ENCODE measurements at regions not wholly inside any gene's neighbourhood (a gene's known extent, or its start where the extent isn't known, plus 50 kb on each side); places are given as distances from the start of the nearest gene placed in this dataset.

DNA sequence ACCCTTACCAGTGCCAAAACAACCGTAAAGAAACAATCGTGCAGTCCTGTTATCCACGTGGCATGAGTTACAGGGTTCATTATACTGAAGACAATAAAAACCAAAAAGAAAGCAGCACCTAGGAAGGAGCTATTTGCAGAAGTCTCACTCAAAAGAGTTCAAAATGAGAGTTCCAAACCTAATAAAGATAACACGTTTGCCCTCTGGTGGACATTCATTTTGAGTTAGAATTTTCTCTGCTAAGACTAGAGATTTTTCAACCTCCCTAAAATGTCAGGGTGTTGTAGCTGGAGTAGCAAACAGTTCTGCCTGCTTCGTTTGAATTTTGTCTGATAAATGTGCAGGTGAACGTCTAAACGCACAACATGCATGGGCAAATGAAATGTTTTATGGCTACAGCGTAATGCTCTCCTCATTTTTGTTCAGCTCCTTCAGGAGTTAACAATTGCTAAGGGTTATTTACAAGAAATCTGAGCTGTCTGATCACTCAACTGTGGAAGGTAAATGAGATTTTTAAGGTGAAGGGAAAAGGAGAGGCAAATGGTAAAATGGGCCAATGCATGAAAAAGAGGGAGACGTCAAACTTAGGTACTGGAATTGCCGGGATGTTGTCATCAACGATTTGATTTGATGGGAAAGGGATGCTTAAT lies 1067.9 kb upstream of the EEF2KMT start:
- H3K36me3 Mint-ChIP-seq = no peaks in the 10 kb centered on the region
- no peak overlapping the region for H3K4me3 Mint-ChIP-seq
- peaks cover 0 to 11% (median 2%) of the 10 kb centered on the region in 9 donors for H3K9me3 Mint-ChIP-seq
- H3K27ac Mint-ChIP-seq = no peak overlapping the region
- H3K27me3 Mint-ChIP-seq = peaks cover 0 to 6% (median 0%) of the 10 kb centered on the region in 5 donors
- POLR2A ChIA-PET = no interaction called here
- DNase-seq = no peak
- H3K4me1 Mint-ChIP-seq = no peaks in the 10 kb centered on the region
- ATAC-seq = no peak

GRCh38 chr16:6160871-6161270 lies 1063.3 kb upstream of the EEF2KMT start:
- no peak for DNase-seq
- Mint-ChIP-seq H3K27ac (no peak overlapping the region), H3K27me3 (peaks cover 0 to 5% (median 0%) of the 10 kb centered on the region in 5 donors), H3K9me3 (peaks cover 0 to 11% (median 2%) of the 10 kb centered on the region in 9 donors), H3K4me1 (no peaks in the 10 kb centered on the region), H3K36me3 (peaks cover 0 to 5% (median 0%) of the 10 kb centered on the region in 3 donors), H3K4me3 (no peak overlapping the region)
- POLR2A ChIA-PET = no interaction called here
- ATAC-seq = no peak

- POLR2A ChIA-PET = no interaction called here
- peaks cover 0 to 5% (median 0%) of the 10 kb centered on the region in 3 donors for H3K36me3 Mint-ChIP-seq
- H3K27me3 Mint-ChIP-seq = peaks cover 0 to 2% (median 0%) of the 10 kb centered on the region in 5 donors
- peaks cover 0 to 11% (median 2%) of the 10 kb centered on the region in 9 donors for H3K9me3 Mint-ChIP-seq
- DNase-seq (no peak), ATAC-seq (no peak)
- H3K27ac Mint-ChIP-seq = no peak overlapping the region
- no peaks in the 10 kb centered on the region for H3K4me1 Mint-ChIP-seq
- H3K4me3 Mint-ChIP-seq = no peak overlapping the region
These were observed 1062.7 kb upstream of the EEF2KMT start for GRCh38 chr16:6160303-6160702.

DNA sequence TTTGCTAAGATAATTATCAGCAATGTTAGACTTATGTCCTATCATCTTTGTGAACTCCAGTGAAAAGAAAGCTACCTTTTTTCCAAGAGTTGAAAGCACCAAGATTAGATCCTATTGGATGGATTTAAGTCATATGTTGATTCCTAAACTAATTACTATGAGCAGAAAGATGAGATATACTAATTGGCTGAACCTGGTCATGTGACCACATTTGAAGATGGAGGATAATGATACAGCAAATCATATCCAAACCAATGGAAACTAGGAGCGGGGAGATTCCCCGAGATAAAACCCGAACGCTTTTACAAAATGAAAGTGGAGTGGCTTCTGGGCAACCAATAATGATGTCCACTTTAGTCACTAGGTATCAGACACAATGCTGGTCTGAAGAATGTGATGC lies 1060.2 kb upstream of the EEF2KMT start:
- H3K27ac Mint-ChIP-seq = peak overlapping the region in 1 of 10 donors; percentile 4
- POLR2A ChIA-PET = no interaction called here
- DNase-seq (no peak), ATAC-seq (no peak)
- peaks cover 0 to 5% (median 0%) of the 10 kb centered on the region in 3 donors for H3K36me3 Mint-ChIP-seq
- H3K4me3 Mint-ChIP-seq = no peak overlapping the region
- H3K27me3 Mint-ChIP-seq = peaks cover 0 to 2% (median 0%) of the 10 kb centered on the region in 5 donors
- H3K9me3 Mint-ChIP-seq = peaks cover 0 to 11% (median 2%) of the 10 kb centered on the region in 9 donors
- H3K4me1 Mint-ChIP-seq = no peaks in the 10 kb centered on the region

DNA sequence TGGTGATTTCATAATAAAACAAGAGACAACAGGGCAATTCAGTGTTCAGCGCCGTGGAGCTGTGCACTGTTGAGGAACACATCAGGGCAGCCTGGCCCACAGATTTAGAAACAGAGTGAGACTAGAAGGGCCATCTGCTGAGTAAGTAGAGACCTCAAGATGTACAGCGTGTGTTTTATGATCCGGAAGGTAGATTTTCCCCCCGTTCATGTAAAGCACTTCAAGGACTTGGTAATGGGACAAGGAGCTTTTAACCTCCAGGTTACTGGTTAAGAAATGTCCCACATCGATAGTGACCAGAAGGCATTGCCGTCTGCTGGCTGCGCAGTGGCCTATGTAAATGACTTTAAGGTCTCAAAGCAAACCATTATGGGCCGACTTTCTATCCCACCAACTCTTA lies 1057.7 kb upstream of the EEF2KMT start:
- H3K4me1 Mint-ChIP-seq = no peaks in the 10 kb centered on the region
- POLR2A ChIA-PET = no interaction called here
- H3K36me3 Mint-ChIP-seq = peaks cover 0 to 5% (median 0%) of the 10 kb centered on the region in 3 donors
- no peak overlapping the region for H3K27ac Mint-ChIP-seq
- DNase-seq (no peak), ATAC-seq (no peak)
- peaks cover 0 to 12% (median 0%) of the 10 kb centered on the region in 9 donors for H3K9me3 Mint-ChIP-seq
- no peak overlapping the region for H3K4me3 Mint-ChIP-seq
- peaks cover 0 to 2% (median 0%) of the 10 kb centered on the region in 5 donors for H3K27me3 Mint-ChIP-seq

- H3K4me1 Mint-ChIP-seq = no peaks in the 10 kb centered on the region
- no peak for ATAC-seq
- DNase-seq = no peak
- H3K27ac Mint-ChIP-seq = no peak overlapping the region
- H3K4me3 Mint-ChIP-seq = no peak overlapping the region
- H3K27me3 Mint-ChIP-seq = no peaks in the 10 kb centered on the region
- H3K9me3 Mint-ChIP-seq = peaks cover 0 to 11% (median 2%) of the 10 kb centered on the region in 9 donors
- POLR2A ChIA-PET = no interaction called here
- no peaks in the 10 kb centered on the region for H3K36me3 Mint-ChIP-seq
These were observed 1056.3 kb upstream of the EEF2KMT start for GRCh38 chr16:6153901-6154300.

DNA sequence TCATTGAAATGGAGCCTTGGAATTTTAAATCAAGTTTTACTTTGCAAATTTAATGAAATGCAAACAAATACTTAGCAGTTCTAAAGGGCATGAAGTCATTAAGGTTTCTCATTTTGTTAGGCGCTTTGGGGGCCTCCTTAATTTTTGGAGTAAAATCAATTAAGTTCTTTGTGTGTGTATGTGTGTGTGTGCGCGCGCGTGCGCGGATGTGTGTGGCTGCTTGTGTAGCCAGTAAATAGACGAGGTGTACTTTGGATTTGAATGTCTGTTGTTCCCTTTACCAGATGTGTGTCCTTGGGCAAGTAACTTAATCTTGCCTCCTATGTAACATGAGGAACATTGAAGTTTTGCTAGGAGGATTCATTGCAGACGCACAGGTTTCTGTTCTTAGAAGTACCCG lies 1051.4 kb upstream of the EEF2KMT start:
- Mint-ChIP-seq H3K9me3 (peaks cover 0 to 25% (median 13%) of the 10 kb centered on the region in 9 donors), H3K4me1 (no peaks in the 10 kb centered on the region), H3K27me3 (no peaks in the 10 kb centered on the region), H3K36me3 (peaks cover 0 to 8% (median 0%) of the 10 kb centered on the region in 3 donors), H3K4me3 (no peak overlapping the region), H3K27ac (no peak overlapping the region)
- POLR2A ChIA-PET = no interaction called here
- no peak for DNase-seq
- no peak for ATAC-seq

DNA sequence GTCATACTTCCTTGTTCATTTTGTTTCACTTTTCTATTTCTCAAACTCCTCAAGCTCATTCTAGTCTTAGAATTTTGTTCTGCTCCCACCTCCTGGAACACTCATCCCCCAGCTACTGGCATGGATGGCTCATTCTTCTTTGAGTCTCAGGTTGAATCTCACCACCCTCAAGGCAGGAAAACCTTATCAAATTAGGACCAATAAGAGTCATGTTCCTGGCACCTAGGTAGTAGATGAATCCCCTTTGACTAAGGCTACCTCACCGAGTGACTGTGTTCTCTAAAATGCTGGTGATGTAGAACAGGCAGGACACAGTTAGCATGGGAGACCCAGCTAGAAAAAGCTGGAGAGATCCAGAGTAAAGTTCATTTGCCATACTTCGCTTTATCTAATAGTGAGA lies 1050.8 kb upstream of the EEF2KMT start:
- no peak for DNase-seq
- Mint-ChIP-seq H3K4me3 (no peak overlapping the region), H3K9me3 (peaks cover 0 to 25% (median 13%) of the 10 kb centered on the region in 9 donors), H3K4me1 (no peaks in the 10 kb centered on the region), H3K27me3 (no peaks in the 10 kb centered on the region), H3K36me3 (peaks cover 0 to 8% (median 0%) of the 10 kb centered on the region in 3 donors), H3K27ac (no peak overlapping the region)
- POLR2A ChIA-PET = no interaction called here
- ATAC-seq = no peak

DNA sequence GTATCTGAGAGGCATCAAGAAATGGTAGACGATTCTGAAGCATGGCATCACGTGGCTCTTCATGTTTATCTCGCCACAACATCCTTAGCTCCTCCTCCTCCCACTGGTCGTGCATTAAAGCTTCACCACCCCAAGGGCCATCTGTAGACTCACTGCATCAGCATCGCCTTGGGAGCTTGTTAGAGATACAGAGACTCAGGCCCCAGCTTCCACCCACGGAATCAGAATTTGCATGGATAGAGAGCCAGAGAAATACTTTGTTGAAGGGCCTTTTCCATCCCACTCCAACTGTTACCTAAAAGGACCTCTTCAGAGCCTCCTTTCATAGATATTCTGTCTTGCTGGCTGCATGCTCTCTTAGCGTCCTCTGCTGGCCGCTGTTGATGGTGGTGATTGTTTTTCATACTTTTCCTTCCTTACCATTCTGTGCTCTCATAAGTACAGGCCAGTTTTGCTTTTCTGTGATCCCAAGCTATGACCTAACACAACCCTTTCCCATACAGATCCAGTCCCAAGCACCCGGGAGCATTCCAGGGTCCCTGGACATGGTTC lies 1049.4 kb upstream of the EEF2KMT start:
- ATAC-seq = no peak
- Mint-ChIP-seq H3K9me3 (peaks cover 0 to 29% (median 15%) of the 10 kb centered on the region in 9 donors), H3K4me1 (no peaks in the 10 kb centered on the region), H3K27ac (no peak overlapping the region), H3K27me3 (peaks cover 0 to 5% (median 0%) of the 10 kb centered on the region in 5 donors), H3K36me3 (peaks cover 0 to 8% (median 0%) of the 10 kb centered on the region in 3 donors), H3K4me3 (peak overlapping the region in 1 of 10 donors; percentile 20)
- POLR2A ChIA-PET = no interaction called here
- no peak for DNase-seq

GRCh38 chr16:6146356-6146755 lies 1048.8 kb upstream of the EEF2KMT start:
- DNase-seq = no peak
- Mint-ChIP-seq H3K27ac (no peak overlapping the region), H3K27me3 (peaks cover 0 to 6% (median 0%) of the 10 kb centered on the region in 5 donors), H3K9me3 (peaks cover 0 to 29% (median 17%) of the 10 kb centered on the region in 9 donors), H3K4me1 (no peaks in the 10 kb centered on the region), H3K36me3 (peaks cover 0 to 10% (median 0%) of the 10 kb centered on the region in 3 donors), H3K4me3 (no peak overlapping the region)
- ATAC-seq = no peak
- POLR2A ChIA-PET = no interaction called here

DNA sequence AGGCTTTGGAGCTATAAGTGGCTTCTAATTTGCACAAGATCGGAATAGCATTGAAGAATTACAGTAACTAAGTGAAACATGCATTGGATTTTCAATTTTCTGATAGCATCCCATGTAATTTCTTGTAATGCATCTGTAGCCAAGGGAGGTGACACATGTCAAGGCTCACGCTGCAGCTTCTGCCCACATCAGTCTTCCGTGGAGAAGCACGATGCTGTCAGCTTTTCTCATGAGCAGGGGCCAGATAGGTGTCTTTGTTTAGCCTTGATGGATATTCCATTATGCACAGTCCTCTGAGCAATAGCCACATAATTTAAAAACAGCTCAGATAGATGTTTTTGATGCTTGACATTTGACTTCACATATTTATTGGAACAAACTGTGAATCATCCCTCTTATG lies 1046.9 kb upstream of the EEF2KMT start:
- Mint-ChIP-seq H3K9me3 (peaks cover 0 to 29% (median 23%) of the 10 kb centered on the region in 9 donors), H3K4me1 (no peaks in the 10 kb centered on the region), H3K36me3 (peaks cover 0 to 20% (median 0%) of the 10 kb centered on the region in 3 donors), H3K27ac (no peak overlapping the region), H3K4me3 (no peak overlapping the region), H3K27me3 (peaks cover 0 to 15% (median 0%) of the 10 kb centered on the region in 5 donors)
- POLR2A ChIA-PET = no interaction called here
- DNase-seq (no peak), ATAC-seq (no peak)

- no peak for DNase-seq
- Mint-ChIP-seq H3K4me3 (no peak overlapping the region), H3K27me3 (peaks cover 0 to 16% (median 0%) of the 10 kb centered on the region in 5 donors), H3K9me3 (peaks cover 0 to 28% (median 19%) of the 10 kb centered on the region in 9 donors), H3K27ac (no peak overlapping the region), H3K4me1 (no peaks in the 10 kb centered on the region), H3K36me3 (peaks cover 0 to 20% (median 0%) of the 10 kb centered on the region in 3 donors)
- ATAC-seq = no peak
- POLR2A ChIA-PET = no interaction called here
These were observed 1045.4 kb upstream of the EEF2KMT start for GRCh38 chr16:6143020-6143419.

- ATAC-seq (no peak), DNase-seq (no peak)
- Mint-ChIP-seq H3K27me3 (no peaks in the 10 kb centered on the region), H3K4me1 (no peaks in the 10 kb centered on the region), H3K27ac (no peak overlapping the region), H3K4me3 (no peak overlapping the region), H3K9me3 (peaks cover 0 to 13% (median 5%) of the 10 kb centered on the region in 9 donors), H3K36me3 (no peaks in the 10 kb centered on the region)
- POLR2A ChIA-PET = no interaction called here
These were observed 1035.5 kb upstream of the EEF2KMT start for GRCh38 chr16:6133009-6133557.

Data from naive thymus-derived CD8-positive, alpha-beta T cell (primary cell).